ENCODE measurements at regions not wholly inside any gene's neighbourhood (a gene's known extent, or its start where the extent isn't known, plus 50 kb on each side); places are given as distances from the start of the nearest gene placed in this dataset.

DNA sequence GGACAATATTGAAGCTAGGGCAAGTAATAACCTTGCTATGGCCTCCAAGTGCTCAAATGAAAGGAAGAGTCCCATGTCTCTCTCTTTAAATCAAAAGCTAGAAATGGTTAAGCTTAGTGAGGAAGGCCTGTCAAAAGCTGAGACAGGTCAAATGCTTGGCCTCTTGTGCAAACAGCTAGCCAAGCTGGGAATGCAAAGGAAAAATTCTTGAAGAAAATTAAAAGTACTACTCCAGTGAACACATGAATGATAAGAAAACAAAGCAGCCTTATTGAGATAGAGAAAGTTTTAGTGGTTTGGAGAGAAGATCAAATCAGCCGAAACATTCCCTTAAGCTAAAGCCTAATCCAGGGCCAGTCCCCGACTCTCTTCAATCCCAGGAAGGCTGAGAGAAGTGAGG is 84.1 kb upstream of the PLEKHA5 start:
- Histone ChIP-seq H2AFZ (replicated peaks; ENCODE audit: low read length, poor library complexity) (no peak overlapping the region), H2BK120ac (ENCODE audit: low read depth, low read length) (no peak overlapping the region), H2AK5ac (ENCODE audit: low read depth, low read length) (no peak overlapping the region), H4K20me1 (ENCODE audit: insufficient read depth, low read length) (no peaks in the 10 kb centered on the region), H3K79me1 (ENCODE audit: low read depth in 1 of 2, low read length in 2 of 2) (no peaks in the 10 kb centered on the region), H3K4ac (ENCODE audit: low read depth, low read length) (no peak overlapping the region), H2BK5ac (ENCODE audit: low read depth, low read length, poor library complexity, severe bottlenecking) (no peak overlapping the region), H3K9me1 (ENCODE audit: insufficient read depth, low read length) (no peaks in the 10 kb centered on the region), H3K56ac (ENCODE audit: extremely low read depth, insufficient read depth, low read length) (no peak overlapping the region), H2AK9ac (replicated peaks; ENCODE audit: low read depth, low read length, poor library complexity) (no peak overlapping the region), H3K4me3 (ENCODE audit: insufficient read depth, low read depth, low read length) (no peak overlapping the region), H4K5ac (ENCODE audit: low read depth, low read length) (no peak overlapping the region), H3K4me1 (ENCODE audit: control insufficient read depth, insufficient read depth, low read length) (no peaks in the 10 kb centered on the region), H3K9ac (ENCODE audit: low read depth, low read length) (no peak overlapping the region), H4K8ac (ENCODE audit: low read depth in 2 of 2, low read length in 2 of 2) (no peak overlapping the region), H4K91ac (ENCODE audit: insufficient read depth, low read depth, low read length) (no peak overlapping the region), H3K27me3 (ENCODE audit: control insufficient read depth, insufficient read depth, low read length) (no peaks in the 10 kb centered on the region), H2BK15ac (ENCODE audit: low read depth, low read length) (no peak overlapping the region), H3K23ac (ENCODE audit: low read depth, low read length) (no peak overlapping the region), H3K4me2 (ENCODE audit: low read depth, low read length) (no peak overlapping the region), H3K18ac (ENCODE audit: low read depth, low read length) (no peak overlapping the region), H3K36me3 (ENCODE audit: control insufficient read depth, insufficient read depth, low read length) (no peaks in the 10 kb centered on the region), H3K9me3 (ENCODE audit: control insufficient read depth, insufficient read depth, low read length) (no peaks in the 10 kb centered on the region), H3K27ac (ENCODE audit: insufficient read depth, low read length) (no peak overlapping the region), H3K14ac (replicated peaks; ENCODE audit: low read depth, low read length) (no peak overlapping the region), H2BK20ac (ENCODE audit: low read depth, low read length) (no peak overlapping the region)
- TF ChIP-seq MAFK (IDR thresholded peaks at IDR 0.05; ENCODE audit: low read depth, low read length) (no peak), USF2 (IDR thresholded peaks at IDR 0.05; ENCODE audit: low read depth, low read length) (no peak), BHLHE40 (IDR thresholded peaks at IDR 0.05; ENCODE audit: low read depth, low read length) (no peak), FOS (IDR thresholded peaks at IDR 0.05; ENCODE audit: low read depth, low read length) (no peak), NFE2L2 (IDR thresholded peaks at IDR 0.05; ENCODE audit: low read depth, low read length) (no peak), ELK1 (IDR thresholded peaks at IDR 0.05; ENCODE audit: borderline replicate concordance, low read depth, low read length) (no peak), SMC3 (IDR thresholded peaks at IDR 0.05; ENCODE audit: low read depth, low read length) (no peak), RAD21 (IDR thresholded peaks at IDR 0.05; ENCODE audit: low read length) (no peak), MAZ (IDR thresholded peaks at IDR 0.05; ENCODE audit: borderline replicate concordance, low read depth, low read length) (no peak), POLR2A (IDR thresholded peaks at IDR 0.05; ENCODE audit: low read depth, low read length) (no peak), CEBPB (IDR thresholded peaks at IDR 0.05; ENCODE audit: low read depth, low read length) (no peak), RFX5 (IDR thresholded peaks at IDR 0.05; ENCODE audit: low read depth, low read length) (no peak), RCOR1 (IDR thresholded peaks at IDR 0.05; ENCODE audit: insufficient replicate concordance, low read length) (no peak), MXI1 (IDR thresholded peaks at IDR 0.05; ENCODE audit: borderline replicate concordance, low read depth, low read length) (no peak), CHD1 (IDR thresholded peaks at IDR 0.05; ENCODE audit: low read depth, low read length) (no peak)
- TF ChIP-seq, protein P1, sequence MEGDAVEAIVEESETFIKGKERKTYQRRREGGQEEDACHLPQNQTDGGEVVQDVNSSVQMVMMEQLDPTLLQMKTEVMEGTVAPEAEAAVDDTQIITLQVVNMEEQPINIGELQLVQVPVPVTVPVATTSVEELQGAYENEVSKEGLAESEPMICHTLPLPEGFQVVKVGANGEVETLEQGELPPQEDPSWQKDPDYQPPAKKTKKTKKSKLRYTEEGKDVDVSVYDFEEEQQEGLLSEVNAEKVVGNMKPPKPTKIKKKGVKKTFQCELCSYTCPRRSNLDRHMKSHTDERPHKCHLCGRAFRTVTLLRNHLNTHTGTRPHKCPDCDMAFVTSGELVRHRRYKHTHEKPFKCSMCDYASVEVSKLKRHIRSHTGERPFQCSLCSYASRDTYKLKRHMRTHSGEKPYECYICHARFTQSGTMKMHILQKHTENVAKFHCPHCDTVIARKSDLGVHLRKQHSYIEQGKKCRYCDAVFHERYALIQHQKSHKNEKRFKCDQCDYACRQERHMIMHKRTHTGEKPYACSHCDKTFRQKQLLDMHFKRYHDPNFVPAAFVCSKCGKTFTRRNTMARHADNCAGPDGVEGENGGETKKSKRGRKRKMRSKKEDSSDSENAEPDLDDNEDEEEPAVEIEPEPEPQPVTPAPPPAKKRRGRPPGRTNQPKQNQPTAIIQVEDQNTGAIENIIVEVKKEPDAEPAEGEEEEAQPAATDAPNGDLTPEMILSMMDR (conservative IDR thresholded peaks at IDR 0.05; ENCODE audit: low read depth, low read length) = no peak
- BruUV-seq (replicated peaks) = no TSS peak
- ChIA-PET POLR2A (ENCODE audit: unreplicated experiment) (interaction anchor here (0.6 kb wide), 1 partner anchor 792 kb away, joined by 3 read pairs; no protein-coding TSS in a partner anchor), CTCF (interaction anchor here (1.2 kb wide), 1 partner anchor 9 kb away, joined by 3 read pairs; no protein-coding TSS in a partner anchor)
- WGBS, 2 experiments (ENCODE audit: extremely low coverage in 2 of 2, insufficient read length in 1 of 2) = no CpG with 5 or more reads among the region's 2 CpGs
- ATAC-seq (ENCODE audit: low read depth) = peak; percentile 44; the same call in 1 of the 2 replicates
- intact Hi-C loops (cut with micrococcal nuclease) = no loop called here
- in situ Hi-C loops (cut with MboI; ENCODE audit: low sequenced_read_pairs) = no loop called here
- dilution Hi-C loops (cut with HindIII; ENCODE audit: low sequenced_read_pairs, unreplicated experiment) = no loop called here
- peak; percentile 13 for DNase-seq

Measured in IMR-90 (cell line).